ENCODE measurements at regions not wholly inside any gene's neighbourhood (a gene's known extent, or its start where the extent isn't known, plus 50 kb on each side); places are given as distances from the start of the nearest gene placed in this dataset.

- DNase-seq: no peak
Measured at GRCh38 chr20:58099956-58100730, 128.3 kb downstream of the ANKRD60 start.

GRCh38 chr20:58099291-58099935 lies 129.0 kb downstream of the ANKRD60 start:
- POLR2A ChIA-PET (ENCODE audit: unreplicated experiment): no interaction called here
- H3K9ac ChIP-seq (ENCODE audit: low read length): no peak overlapping the region
- no TSS peak for BruUV-seq (replicated peaks)
- H2AFZ ChIP-seq (ENCODE audit: low read length): no peak overlapping the region
- no peak for TF ChIP-seq EZH2 (IDR thresholded peaks at IDR 0.05; ENCODE audit: low read length, unreplicated experiment)
- TF ChIP-seq EZH2phosphoT487 (IDR thresholded peaks at IDR 0.05; ENCODE audit: borderline replicate concordance, low read length): no peak
- TF ChIP-seq CTCF (conservative IDR thresholded peaks at IDR 0.05; ENCODE audit: low read depth, low read length): no peak
- no peak for ATAC-seq
- no peak overlapping the region for H3K27ac ChIP-seq (ENCODE audit: low read length)
- H3K9me3 ChIP-seq (ENCODE audit: low read length): no peaks in the 10 kb centered on the region
- H3K4me1 ChIP-seq (ENCODE audit: insufficient read depth, low read length): peaks cover 12% of the 10 kb centered on the region
- DNase-seq: no peak
- H3K27me3 ChIP-seq (ENCODE audit: low read length): no peaks in the 10 kb centered on the region
- H3K79me2 ChIP-seq (ENCODE audit: low read length): no peaks in the 10 kb centered on the region
- H3K4me2 ChIP-seq (ENCODE audit: low read length): no peak overlapping the region
- no peaks in the 10 kb centered on the region for H4K20me1 ChIP-seq (ENCODE audit: low read length)
- intact Hi-C loops (cut with micrococcal nuclease): no loop called here
- no peaks in the 10 kb centered on the region for H3K36me3 ChIP-seq (ENCODE audit: low read depth, low read length)
- no peaks in the 10 kb centered on the region for H3F3A ChIP-seq (ENCODE audit: low read length, unreplicated experiment)
- H3K9me2 ChIP-seq (replicated peaks; ENCODE audit: low read length): no peaks in the 10 kb centered on the region
- no peak overlapping the region for H3K4me3 ChIP-seq (ENCODE audit: low read length)
- CTCF ChIA-PET: no interaction called here

More at GRCh38 chr20:58099956-58100730, 128.3 kb downstream of the ANKRD60 start:
- H3K4me1 ChIP-seq (ENCODE audit: insufficient read depth, low read length): peaks cover 12% of the 10 kb centered on the region
- no peaks in the 10 kb centered on the region for H3K27me3 ChIP-seq (ENCODE audit: low read length)
- BruUV-seq (replicated peaks): no TSS peak
- H3K9ac ChIP-seq (ENCODE audit: low read length): no peak overlapping the region
- intact Hi-C loops (cut with micrococcal nuclease): no loop called here
- no peak overlapping the region for H3K27ac ChIP-seq (ENCODE audit: low read length)
- CTCF ChIA-PET: no interaction called here
- H2AFZ ChIP-seq (ENCODE audit: low read length): no peak overlapping the region
- no peak for ATAC-seq
- no peaks in the 10 kb centered on the region for H3K9me3 ChIP-seq (ENCODE audit: low read length)
- POLR2A ChIA-PET (ENCODE audit: unreplicated experiment): no interaction called here
- H3K9me2 ChIP-seq (replicated peaks; ENCODE audit: low read length): no peaks in the 10 kb centered on the region
- no peaks in the 10 kb centered on the region for H3F3A ChIP-seq (ENCODE audit: low read length, unreplicated experiment)
- no peaks in the 10 kb centered on the region for H3K79me2 ChIP-seq (ENCODE audit: low read length)
- no peaks in the 10 kb centered on the region for H4K20me1 ChIP-seq (ENCODE audit: low read length)
- H3K36me3 ChIP-seq (ENCODE audit: low read depth, low read length): no peaks in the 10 kb centered on the region
- H3K4me2 ChIP-seq (ENCODE audit: low read length): no peak overlapping the region
- H3K4me3 ChIP-seq (ENCODE audit: low read length): no peak overlapping the region
- no peak for TF ChIP-seq CTCF (conservative IDR thresholded peaks at IDR 0.05; ENCODE audit: low read depth, low read length)

GRCh38 chr20:58098571-58098970 lies 129.9 kb downstream of the ANKRD60 start:
- no peaks in the 10 kb centered on the region for H3K79me2 ChIP-seq (ENCODE audit: low read length)
- TF ChIP-seq EZH2phosphoT487 (IDR thresholded peaks at IDR 0.05; ENCODE audit: borderline replicate concordance, low read length): no peak
- TF ChIP-seq EZH2 (IDR thresholded peaks at IDR 0.05; ENCODE audit: low read length, unreplicated experiment): no peak
- TF ChIP-seq CTCF (conservative IDR thresholded peaks at IDR 0.05; ENCODE audit: low read depth, low read length): no peak
- no peak overlapping the region for H3K9ac ChIP-seq (ENCODE audit: low read length)
- no peaks in the 10 kb centered on the region for H3K27me3 ChIP-seq (ENCODE audit: low read length)
- H3K4me1 ChIP-seq (ENCODE audit: insufficient read depth, low read length): peaks cover 12% of the 10 kb centered on the region
- H3F3A ChIP-seq (ENCODE audit: low read length, unreplicated experiment): no peaks in the 10 kb centered on the region
- no peaks in the 10 kb centered on the region for H3K9me3 ChIP-seq (ENCODE audit: low read length)
- H3K36me3 ChIP-seq (ENCODE audit: low read depth, low read length): no peaks in the 10 kb centered on the region
- CTCF ChIA-PET: no interaction called here
- H4K20me1 ChIP-seq (ENCODE audit: low read length): no peaks in the 10 kb centered on the region
- POLR2A ChIA-PET (ENCODE audit: unreplicated experiment): no interaction called here
- H3K9me2 ChIP-seq (replicated peaks; ENCODE audit: low read length): no peaks in the 10 kb centered on the region
- no peak overlapping the region for H3K27ac ChIP-seq (ENCODE audit: low read length)
- H3K4me3 ChIP-seq (ENCODE audit: low read length): no peak overlapping the region
- DNase-seq (no peak), ATAC-seq (no peak)
- intact Hi-C loops (cut with micrococcal nuclease): no loop called here
- H2AFZ ChIP-seq (ENCODE audit: low read length): no peak overlapping the region
- H3K4me2 ChIP-seq (ENCODE audit: low read length): no peak overlapping the region
- BruUV-seq (replicated peaks): no TSS peak
